NCI-H226 (cell line): ENCODE measurements at regions not wholly inside any gene's neighbourhood (a gene's known extent, or its start where the extent isn't known, plus 50 kb on each side); places are given as distances from the start of the nearest gene placed in this dataset.

Experiments
- DNase-seq: peaks from one replicate; pipeline ENCODE4 v3.0.0-alpha.2; 2015

DNA sequence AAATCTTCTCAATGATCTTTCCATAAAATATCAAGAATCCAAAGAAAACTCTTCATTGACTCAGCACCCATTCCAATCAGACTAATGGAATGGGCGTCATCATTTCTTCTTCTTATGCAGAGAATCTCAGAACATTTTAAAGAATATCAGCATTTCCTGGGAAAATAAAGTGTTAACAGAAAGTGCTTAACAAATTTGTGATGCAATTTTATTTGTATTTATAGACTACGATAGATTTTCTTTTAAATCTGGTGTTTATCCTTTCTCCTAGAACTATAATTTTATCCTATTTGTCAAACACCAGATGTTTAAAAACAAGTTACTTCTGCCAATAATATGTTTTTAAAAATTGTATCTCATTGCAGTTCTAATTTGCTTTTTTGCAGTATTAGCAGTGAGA lies 330.7 kb downstream of the COL12A1 start:
- DNase-seq: no peak

DNA sequence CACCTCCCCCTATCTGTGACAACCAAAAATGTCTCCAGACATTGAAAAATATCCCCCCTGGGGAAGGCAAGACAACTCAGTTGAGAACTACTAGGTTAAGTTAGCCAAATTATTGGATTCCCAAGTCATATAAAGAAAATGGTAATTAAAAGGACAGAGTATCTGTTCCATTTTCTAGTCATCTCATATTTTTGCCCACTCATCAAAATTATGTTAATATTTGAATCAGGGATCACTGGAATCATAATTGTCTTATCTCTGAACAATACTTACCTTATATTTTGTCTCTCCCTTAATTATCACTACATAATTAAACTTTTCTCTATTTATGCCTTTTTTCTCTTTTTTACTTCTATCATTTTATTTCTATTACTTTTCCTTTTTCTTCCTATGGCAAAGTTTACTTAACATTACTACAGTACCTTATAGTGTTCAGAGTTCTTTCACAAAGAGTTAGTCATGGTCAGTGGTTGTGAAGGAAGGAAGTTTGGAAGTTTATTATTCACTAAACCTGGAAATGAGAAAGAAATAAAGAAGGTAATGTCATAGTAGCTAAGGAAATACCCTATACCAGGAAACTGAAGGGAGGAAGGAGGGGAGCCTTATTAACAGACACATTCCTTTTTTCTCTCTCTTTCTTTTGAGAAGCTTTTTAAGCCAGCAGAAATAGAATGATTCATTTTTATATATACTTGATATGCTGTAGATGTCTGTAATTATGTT lies 332.9 kb downstream of the COL12A1 start:
- DNase-seq: no peak

DNA sequence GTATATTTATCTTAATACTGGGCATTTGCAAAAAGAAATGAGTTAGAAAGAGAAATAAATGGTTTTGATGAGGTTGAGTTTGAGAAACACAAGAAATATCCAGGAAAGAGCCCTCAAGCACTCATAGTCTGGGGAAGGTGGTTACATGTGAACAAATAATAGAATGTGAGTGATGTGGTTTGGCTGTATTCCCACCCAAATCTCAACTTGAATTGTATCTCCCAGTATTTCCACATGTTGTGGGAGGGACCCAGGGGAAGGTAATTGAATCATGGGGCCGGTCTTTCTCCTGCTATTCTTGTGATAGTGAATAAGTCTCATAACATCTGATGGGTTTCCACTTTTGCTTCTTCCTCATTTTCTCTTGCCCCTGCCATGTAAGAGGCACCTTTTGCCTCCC lies 334.1 kb downstream of the COL12A1 start:
- peak; percentile 91 for DNase-seq

DNA sequence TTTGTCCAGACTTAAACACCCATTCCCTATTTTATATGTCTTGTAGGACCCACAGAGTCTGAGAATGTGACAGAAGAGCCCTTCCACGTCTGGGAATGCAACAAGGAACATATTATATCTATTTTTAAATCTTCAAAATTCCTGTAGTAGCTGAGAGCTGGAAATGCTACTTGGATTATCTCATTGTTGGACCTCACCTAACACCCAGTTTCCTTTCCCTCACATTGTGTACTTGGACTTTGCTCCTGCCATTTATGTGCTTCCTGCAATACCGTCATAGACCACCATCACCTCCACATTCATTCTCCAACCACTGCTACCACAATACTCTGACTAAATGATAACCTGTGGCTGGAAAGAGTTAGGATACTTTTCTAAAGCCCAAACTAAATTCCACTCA lies 335.4 kb downstream of the COL12A1 start:
- DNase-seq: no peak

DNA sequence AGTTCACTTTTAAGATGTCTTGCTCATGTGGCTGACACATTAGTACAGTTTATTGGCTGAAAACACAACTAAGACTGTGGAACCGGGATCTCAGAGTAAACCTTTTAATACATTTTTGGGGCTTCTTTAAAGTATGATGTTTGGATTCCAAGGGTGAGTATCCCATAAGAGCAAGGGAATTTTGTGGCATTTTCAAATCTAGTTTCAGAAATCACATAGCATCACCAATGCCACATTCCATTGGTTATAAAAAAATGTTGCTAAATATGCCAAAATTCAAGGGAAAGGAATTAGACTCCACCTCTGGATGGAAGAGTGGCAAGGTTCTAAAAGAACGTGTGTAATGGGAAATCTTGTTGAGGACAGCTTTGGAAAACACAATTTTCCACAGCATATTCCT lies 338.6 kb downstream of the COL12A1 start:
- DNase-seq: no peak

DNA sequence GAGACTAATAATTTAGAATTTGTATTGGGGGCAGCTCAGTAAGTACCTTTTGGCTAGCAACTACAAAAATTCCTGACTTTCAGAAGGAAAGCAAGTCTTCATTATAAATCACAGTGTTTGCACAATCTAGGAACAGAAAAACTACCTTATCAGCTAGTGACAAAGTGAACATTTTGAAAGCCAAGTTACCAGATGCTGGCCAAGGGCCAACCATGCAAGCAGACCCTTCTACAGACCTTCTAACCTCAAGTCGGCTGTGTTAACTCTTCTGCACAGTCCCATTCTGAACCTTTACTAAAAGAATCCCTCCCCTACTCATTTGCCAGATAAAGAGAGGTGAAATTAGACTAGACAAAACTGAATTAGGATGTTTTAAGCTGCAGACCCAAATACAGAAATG lies 341.9 kb downstream of the COL12A1 start:
- DNase-seq: no peak

DNA sequence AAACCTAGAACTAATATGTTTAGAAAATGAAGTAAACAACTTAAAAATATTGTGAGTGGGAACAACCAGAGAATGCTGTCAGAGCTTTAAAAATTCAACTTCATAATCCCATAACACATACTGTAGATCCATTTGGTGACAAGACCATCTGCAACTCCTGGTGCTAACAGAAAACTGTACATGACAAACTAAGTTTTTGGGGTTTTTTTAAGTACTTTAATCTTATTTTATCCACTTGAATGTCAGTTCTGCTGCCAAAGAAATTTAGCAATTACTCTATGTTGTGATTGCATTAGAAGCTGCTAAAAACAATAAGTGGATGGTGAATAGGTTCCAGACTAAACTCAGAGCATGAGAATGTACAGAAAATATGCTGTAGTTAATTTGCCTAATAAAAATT lies 345.4 kb downstream of the COL12A1 start:
- DNase-seq: no peak

DNA sequence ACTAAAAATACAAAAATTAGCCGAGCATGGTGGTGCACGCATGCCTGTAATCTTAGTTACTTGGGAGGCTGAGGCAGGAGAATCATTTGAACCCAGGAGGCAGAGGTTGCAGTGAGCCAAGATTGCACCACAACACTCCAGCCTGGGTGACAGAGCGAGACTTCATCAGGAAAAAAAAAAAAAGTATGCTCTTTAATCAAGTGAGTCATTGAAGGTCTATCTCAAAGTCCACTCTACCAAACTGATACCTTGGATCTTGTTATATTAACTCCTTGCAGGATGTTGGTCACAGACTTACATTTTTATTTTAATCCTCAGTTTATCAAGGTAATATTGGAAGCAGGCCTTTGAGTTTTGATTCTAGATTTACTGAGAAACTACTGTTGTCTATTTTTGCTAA lies 348.7 kb downstream of the COL12A1 start:
- DNase-seq: no peak

DNA sequence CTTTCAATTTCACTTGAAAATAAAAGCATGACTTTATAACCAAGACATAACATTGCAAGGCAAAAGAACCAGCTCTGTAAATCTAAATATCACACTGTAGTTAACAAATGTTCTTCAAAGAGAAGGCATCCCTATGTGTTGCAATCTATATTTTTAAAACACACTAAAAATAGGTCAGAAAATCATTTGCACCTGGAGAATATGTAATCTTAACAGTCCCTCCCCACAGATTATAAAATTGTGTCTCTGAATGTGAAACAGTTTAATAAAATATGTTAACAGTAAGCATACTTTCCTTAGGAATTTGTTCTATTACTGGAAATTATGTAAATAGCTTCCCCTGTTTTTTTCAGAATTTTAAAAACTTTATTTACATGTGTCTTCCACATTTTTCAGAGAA lies 351.9 kb downstream of the COL12A1 start:
- DNase-seq: no peak

DNA sequence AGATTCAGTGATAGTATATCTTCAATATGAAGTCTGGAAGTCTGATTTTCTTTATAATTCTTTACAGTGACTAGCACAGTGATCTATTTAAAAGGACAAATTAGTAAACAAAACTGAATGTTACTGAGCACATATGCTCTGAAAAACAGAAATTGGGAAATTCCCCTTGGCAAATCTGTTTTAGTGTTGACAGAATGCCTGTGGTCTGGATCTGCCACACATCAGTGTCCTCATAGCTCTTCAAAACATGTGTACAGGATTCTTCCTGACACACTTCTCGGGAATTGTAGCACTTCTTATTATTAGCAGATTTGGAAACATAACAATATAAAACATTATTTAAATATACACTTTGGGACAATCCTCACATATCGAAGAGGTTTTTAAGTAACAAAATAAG lies 354.3 kb downstream of the COL12A1 start:
- no peak for DNase-seq

DNA sequence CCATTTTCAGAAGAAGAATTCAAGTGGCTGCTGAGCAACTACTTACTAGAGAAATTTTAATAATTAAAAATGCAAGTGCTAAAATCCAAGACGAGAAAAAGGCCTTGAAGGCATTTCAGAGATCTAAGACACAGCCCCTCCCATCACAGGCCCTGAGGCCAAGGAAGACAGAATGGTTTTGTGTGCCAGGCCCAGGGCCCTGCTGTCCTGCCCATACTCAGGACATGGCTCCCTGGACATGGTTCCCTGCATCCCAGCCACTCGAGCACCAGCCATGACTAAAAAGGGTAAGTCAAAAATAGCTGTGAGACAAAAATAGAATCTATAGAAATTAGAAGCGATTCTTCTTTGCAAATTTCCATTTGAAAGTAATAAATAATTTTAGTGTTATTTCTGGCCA lies 364.9 kb downstream of the COL12A1 start:
- no peak for DNase-seq

DNA sequence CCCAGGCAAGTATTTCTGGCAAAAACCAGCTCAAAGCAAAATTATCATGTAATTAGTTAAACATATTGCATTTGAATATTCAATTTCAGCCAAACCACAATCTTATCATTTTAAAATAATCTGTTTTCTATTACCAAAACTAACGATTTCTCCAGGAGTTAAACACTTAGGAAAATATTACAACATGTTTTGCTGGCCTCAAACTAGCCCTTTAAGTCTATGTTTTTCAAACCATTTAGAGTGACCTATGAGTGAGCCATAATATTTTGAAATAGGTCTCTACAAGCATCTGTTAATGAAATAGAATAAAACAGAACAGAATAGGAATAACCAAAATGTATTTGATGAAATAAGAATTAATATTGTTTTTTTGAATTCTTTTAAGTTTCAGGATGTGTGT lies 370.9 kb downstream of the COL12A1 start:
- no peak for DNase-seq

DNA sequence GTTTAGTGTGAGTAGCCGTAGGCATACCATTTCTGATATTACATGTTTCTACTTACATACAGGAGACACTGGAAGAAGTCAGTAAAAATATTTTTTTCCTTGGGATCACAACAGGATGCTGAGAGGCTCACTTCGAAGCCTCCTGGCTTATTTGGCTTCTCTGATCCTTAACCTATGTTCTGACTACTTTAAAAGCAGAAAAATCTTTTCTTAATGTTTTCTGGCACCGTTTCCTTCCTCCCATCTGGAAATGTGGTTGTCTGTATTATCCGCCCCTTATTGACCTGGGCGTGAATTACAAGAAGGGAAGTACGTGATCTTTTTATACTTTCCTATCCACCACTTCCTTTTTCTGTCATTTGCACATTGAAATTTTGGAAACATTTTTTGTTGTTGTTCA lies 379.6 kb downstream of the COL12A1 start:
- DNase-seq: no peak

DNA sequence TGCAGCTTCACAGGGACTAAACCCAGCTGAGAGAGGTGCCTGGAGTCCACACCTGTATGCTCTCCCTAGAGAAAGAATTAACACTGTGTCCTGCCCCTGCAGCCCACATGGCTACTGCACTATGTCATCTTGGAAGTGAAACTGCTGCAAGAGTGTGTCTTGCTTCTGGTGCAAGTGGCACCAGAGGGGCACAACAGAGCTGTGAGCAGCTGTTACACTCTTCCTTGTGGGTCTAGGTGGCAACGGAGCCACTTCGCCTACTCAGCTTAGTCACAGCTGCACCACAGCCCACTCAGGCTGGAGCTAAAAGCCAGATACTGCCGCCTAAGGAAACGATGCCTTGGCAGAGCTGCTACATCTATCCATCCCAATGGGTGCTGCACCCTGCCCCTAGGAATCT lies 391.4 kb downstream of the COL12A1 start:
- DNase-seq: no peak

DNA sequence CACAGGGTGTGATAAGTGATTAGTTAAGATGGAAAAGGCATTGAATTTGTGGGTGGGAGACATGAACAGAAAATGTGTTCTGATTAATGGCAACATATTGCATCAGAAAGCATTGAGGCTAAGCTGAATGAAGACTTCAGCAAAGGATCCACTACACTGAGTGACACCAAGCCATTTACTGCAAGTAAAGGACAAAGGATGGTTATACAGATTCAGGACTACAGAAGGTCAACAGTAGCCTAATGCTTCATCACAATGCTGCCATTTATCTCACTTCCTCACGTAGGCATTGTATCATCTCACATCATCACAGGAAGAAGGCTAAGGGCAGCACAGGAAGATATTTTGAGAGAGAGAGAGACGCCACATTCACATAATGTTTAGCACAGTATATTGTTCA lies 398.2 kb downstream of the COL12A1 start:
- DNase-seq: no peak

DNA sequence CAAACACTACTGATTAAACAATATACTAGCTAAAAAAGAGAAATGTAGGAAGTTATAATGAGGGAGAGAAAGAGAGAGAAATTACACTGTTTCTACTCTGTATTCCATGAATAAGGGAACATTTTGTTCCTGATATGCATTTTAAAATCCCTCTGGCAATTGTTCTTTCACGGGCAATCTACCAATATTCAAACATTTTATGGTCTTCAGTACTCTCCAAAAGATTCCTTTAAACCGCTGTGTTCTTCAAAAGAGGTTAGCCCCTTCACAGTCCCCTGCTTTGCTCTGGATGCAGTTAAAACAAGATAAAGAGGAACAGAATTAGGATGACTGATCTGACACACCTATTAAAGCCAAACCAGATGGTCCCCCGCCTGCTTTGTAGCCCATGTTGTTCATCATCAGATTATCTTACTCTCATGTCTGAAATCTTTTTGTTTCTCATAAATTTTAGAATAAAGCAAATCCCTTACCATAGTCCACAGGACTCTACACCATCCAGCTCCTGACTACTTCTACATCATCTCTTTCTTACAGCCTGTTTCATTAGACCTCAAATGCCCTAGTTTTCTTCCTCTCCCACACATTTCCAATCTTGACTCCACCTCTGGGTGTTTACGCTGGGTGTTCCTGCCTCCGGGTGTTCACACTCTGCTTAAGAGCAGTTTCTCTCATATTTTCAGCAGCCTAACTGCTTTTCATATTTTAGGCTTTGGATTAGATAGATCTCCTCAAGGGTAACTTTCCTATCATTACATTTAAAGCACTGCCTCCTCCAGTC lies 399.7 kb downstream of the COL12A1 start:
- DNase-seq: no peak

DNA sequence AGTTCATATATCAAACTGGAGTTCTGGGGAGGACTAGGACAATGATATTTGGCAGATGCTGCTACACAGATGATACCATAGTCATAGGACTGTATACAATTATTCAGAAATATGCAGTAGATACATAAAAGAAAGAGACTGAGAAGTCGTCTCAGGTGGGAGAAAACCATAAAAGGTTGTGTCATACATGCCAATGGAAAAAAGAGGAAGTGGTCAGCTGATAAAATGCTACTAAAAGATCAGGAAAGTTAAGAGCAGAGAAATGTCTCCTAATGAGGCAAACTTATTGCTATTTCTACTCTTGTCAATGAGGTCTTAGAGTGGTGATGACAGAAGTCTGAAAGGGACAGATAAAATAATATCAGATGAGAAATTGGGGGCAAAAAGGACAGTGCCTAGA lies 407.6 kb downstream of the COL12A1 start:
- DNase-seq: peak; percentile 2

DNA sequence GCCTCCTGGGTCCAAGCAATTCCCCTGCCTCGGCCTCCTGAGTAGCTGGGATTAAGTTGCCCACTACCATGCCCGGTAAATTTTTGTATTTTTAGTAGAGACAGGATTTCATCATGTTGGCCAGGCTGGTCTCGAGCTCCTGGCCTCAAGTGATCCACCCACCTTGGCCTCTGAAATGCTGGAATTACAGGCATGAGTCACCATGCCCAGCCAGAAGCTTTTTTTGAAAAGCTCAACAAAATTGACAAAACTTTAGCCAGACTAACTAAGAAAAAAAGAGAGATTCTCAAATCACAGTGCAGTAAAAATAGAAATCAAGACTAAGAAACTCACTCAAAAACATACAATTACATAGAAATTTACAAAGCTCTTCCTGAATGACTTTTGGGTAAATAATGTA lies 420.6 kb downstream of the COL12A1 start:
- peak; percentile 13 for DNase-seq

DNA sequence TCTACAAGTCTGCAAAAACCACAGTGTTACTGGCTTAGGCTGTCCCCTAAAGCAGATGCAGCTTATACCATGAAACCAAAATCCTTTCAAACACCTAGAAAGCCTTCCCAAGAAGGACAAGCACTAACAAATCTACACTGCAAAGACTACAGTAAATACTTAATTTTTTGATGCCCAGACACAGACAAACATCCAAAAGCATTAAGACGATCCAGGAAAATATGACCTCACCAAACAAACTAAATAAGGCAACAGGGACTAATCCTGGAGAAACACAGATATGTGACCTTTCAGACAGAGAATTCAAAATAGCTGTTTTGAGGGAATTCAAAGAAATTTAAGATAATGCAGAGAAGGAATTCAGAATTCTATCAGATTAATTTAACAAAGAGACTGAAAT lies 423.5 kb downstream of the COL12A1 start:
- DNase-seq: no peak

DNA sequence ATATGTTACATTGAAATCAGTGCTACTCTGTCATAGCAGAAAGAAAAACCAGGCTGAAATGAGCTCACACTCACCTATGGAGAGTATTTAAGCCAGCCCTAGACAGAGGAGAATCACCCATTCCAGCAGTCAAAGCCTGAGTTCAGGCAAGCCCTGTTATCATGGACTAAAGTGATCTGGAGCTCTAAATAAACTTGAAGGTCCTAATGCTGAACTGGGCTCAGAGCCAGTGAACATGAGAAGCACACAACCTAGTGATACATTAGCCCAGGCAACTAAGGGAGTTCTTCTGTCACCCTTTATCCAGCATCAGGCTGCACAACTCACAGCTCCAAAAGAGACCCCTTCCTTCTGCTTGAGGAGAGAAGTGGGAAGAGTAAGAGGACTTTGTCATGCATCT lies 425.0 kb downstream of the COL12A1 start:
- DNase-seq: no peak

DNA sequence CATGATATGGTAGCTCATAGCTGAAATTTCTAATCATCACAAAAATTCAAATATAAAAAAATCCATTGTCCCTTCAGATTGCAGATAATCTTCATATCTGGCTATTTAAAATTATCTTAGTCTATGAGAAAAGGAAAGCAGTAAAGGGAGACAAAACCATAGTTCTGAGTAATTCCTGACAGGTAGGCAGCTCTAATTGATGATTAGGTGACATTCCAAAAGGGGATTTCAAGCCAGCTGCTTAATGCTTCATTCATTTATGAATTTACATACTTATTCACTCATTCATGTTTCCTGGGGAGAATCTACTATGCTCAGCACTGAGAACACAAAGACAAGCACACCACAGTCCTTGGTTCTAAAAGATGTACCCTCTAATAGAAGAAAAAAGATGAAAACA lies 437.1 kb downstream of the COL12A1 start:
- no peak for DNase-seq

DNA sequence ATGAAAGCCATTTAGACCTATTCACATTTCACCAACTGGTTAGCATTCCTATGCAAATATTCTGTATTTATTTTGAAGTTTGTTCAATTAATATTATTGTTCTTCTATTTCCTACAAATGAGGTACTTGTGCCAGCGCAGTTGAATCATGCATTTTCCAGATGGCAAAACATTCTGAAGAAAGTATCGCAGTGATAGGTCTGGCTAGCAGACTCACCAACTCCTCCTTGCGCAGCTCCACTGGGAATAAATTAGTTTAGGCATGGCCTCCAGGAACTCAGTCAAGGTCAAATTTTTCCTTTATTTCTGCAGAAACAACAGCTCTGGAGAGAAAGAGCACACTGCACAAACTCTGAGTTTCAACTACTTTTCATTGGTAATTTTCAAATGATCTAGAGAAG lies 437.7 kb downstream of the COL12A1 start:
- DNase-seq: no peak

DNA sequence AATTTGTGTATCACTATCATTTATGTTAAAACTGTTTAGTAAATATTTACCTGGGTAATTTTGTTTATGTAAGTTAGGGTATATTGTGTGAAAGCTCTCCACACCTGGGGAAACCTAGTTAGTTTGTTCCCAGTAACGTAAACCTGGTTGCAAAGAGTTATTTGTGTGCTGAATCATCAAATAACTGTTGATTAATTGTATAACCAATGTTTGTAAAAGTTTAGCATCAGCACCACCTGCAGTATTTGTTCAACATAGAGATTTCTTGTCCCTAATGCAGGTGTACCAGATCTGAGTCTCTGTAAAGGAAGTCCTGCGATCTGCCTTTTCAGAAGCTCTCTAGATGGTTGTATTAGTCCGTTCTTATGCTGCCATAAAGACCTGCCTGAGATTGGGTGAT lies 440.4 kb downstream of the COL12A1 start:
- no peak for DNase-seq

DNA sequence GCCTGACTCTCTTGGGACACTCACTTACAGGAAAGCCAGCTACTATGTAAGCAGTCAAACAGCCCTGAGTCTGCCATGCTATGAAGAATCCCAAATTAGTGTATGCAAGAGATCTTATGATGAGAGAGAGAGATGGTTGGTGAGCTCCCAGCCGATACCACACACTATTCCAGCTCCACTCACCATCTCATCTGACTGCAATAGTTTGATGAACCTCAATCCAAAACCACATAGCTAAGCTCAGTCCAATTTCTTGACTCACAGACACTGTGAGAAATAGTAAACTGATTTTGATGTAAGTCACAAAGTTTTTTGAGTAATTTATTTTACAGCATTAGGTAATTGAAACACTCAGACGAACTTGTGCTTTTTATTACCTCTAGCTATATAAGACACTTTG lies 441.4 kb downstream of the COL12A1 start:
- no peak for DNase-seq

DNA sequence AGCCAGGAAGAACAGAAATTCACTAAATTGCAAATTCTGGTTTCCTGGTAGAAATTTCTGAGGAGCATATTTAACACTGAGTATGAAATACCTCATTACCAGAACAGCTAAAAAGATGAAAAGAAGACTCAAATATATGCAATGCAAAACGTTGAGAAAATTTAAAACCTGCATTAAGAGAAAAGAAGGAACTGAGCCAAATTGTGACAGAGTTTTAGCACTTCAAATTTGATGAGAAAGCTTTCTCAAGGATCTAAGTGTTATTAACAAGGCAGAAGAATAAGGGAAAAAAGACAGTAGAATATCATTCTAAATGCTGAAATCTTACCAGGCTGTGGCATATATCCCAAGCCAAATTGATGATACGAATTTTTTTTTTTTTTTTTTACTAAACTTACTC lies 443.0 kb downstream of the COL12A1 start:
- DNase-seq: no peak
